GM12874 (cell line): ENCODE measurements at regions not wholly inside any gene's neighbourhood (a gene's known extent, or its start where the extent isn't known, plus 50 kb on each side); places are given as distances from the start of the nearest gene placed in this dataset.

ENCODE experiments used
- CTCF ChIP-seq: IDR thresholded peaks from 2 replicates; pipeline ENCODE4 v1.5.1; 2011; ENCODE audit warnings: low read depth, mild to moderate bottlenecking, control low read depth, low read length, moderate library complexity; ENCODE audit not compliant: insufficient read depth

DNA sequence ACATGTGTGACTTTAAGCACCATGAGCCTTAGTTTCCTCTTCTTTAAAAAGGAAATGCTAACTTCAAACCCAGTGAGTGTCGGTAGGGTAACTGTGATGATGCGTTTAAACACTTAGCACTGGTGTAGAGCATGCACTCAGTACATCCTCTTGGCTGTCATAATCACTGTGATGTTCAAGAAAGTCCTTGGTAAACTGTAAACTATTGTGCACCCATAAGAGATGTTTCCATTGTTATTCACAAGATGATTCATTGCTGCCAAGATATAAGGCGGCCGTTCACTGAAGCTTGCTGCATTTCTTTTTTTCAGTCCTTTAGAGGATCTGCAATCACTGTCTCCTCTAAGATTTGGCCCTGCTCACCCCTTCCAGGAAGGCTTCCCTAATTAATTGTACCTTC lies 61.8 kb upstream of the DAB1 start:
- TF ChIP-seq CTCF, result no peak

DNA sequence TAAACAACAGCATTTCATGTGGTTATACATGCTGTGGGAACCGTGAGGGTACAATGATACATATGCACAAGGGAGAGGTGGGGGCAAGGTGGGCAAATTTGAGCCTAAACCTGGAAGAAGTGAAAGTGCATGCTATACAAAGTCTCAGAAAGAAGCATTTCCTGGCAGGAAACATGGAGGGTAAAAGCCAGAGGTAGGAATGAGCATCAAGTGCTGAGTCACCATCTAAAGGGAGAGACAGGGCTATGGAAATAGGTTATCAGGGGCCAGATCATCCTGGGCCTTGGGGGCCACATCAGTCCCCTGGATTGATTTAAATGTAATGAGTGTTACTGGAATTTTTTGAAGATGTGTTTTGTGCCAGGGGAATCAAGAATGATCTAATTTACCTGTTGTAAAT lies 60.1 kb upstream of the DAB1 start:
- TF ChIP-seq CTCF, result no peak

DNA sequence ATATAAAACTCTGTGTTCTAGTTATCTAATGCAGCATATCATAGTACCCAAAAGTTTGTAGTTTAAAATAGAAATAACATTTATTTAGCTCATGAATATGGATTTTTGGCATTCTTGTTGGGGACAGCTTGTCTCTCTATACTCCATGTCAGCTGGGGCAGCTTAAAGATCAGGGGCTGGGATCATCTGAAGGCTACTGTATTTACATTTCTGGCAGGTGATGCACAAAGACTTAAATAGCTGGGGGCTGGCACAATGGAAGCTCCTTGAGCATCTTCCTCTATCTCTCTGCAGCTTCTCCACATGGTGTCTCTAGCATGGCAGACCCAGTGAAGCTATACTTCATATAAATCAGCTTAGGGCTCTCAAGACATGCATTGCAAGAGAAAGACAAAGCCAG lies 55.6 kb upstream of the DAB1 start:
- no peak for TF ChIP-seq CTCF

GRCh38 chr1:57475366-57475765 lies 51.5 kb upstream of the DAB1 start:
- TF ChIP-seq CTCF, result no peak

GRCh38 chr1:57474137-57474750 lies 50.4 kb upstream of the DAB1 start:
- no peak for TF ChIP-seq CTCF
